Activated gamma-delta T cell treated with anti-CD3 and anti-CD28 coated beads, Interleukin-2, amount 50 U/mL, for 16 hours (primary cell): ENCODE measurements at regions not wholly inside any gene's neighbourhood (a gene's known extent, or its start where the extent isn't known, plus 50 kb on each side); places are given as distances from the start of the nearest gene placed in this dataset.

Experiments used
- DNase-seq: peaks from one replicate; pipeline ENCODE4 v3.0.0-alpha.2; 2020; ENCODE audit warnings: low read depth

GRCh38 chr12:60872850-60873713 is 1277.3 kb downstream of the SLC16A7 start:
- DNase-seq, result no peak

- no peak for DNase-seq
These were observed 1278.3 kb downstream of the SLC16A7 start for GRCh38 chr12:60874091-60874490.

DNA sequence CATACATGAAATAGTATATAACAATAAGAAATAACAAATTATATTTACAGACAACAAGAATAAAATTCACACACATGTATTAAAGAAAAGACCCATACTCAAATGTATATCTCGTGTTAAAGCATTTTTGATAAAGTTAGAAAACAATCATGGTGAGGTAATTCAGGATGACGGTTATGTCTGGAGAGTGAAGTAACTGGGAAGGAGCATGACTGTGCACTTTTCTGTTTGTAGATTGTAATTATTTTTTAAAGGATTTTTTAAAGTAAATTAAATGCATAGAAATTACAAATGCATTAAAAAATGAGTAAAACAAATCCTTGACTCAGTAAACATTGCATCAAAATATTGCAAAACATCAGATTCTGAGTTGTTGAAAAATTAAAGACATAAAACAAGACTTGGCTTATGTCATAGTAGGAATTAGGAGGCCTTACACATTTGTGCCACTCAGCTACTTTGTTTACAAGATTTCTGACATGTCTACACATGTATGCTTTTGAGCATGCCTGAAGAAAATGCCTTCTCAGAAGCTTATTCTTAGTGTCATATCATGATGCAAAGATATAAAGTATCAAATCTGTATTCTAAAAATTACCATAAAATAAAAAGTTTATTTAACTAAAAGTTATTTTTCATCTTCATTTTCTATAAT is 1325.1 kb downstream of the SLC16A7 start:
- no peak for DNase-seq

GRCh38 chr12:60921541-60921940 is 1325.7 kb downstream of the SLC16A7 start:
- no peak for DNase-seq

GRCh38 chr12:60926256-60926655 is 1330.4 kb downstream of the SLC16A7 start:
- no peak for DNase-seq

DNA sequence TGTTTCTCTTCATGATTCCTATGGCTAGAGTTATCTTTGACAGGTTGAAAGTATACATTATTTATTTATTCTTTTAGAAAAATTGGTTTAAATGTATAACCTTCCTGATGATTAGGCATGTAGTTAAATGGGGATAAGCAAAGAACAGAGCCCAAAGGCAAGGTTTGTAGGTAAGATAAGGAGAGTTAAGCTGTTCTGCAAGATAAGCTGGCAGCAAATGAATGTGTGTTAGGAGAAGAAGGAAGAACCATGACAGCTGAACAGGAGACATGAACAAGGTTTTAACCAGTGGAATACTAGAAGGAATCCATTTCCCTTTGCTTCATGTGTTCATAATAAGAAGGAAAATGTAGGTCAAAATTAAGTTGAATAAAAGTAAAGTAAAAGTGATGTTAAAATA is 1330.1 kb upstream of the USP15 start:
- DNase-seq, result no peak

DNA sequence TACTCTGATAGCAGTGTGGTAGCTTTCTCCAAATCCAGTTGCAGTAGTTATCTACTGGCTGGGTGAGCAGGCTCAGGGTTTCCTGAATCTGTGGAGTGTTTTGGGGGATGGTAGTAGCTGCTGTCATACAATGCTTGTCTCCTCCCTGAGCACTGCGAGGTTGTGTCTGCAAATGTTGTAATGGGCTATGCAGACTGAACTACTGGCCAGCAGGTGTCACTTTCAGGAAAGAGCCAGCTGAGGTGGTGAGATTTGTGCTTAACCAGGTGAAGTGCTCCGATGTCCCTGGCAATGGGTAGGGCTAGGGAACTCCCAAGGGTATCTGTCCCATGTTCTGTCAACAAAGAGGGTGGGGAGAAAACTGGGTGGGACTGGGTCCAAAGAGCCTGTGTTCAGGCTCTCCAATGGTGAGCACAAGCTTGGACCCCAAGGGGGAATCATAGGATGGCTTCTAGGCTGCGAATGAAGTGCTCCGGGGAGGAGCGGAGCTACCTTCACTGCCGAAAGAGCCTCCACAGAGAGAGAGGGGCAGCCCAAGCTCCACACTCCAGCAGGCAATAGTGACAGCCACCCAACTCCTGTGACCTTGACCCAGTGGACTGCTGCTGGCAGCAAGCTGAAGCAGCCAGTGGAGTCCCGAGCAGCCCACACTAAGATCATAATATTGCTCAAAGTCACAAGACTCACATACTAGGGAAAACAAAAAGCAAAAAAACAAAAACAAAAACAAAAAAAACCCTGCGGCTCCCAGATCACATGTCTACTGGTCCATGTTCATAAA is 1324.0 kb upstream of the USP15 start:
- DNase-seq, result no peak

GRCh38 chr12:60947533-60947932 is 1312.7 kb upstream of the USP15 start:
- DNase-seq, result no peak

DNA sequence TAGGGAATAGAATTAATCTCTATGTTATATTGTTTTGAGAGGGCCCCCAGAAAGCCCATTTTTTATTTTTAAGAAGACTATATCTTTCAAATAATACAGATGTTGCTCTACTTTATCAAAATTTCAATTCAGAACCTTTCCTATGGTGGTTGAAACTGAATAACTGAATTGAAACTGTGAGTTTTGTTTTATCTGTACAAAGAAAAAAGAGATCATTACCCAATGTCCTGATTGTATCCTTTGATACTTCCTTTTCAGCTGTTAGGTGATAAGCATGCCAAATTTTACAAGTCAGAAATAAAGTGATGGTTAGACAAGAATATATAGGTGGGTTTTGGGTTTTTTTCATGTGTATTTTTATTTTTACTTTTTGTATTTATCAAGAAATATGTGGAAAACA is 1293.1 kb upstream of the USP15 start:
- no peak for DNase-seq

- DNase-seq, result no peak
These were observed 1282.2 kb upstream of the USP15 start for GRCh38 chr12:60977966-60978365.

- no peak for DNase-seq
These were observed 1279.6 kb upstream of the USP15 start for GRCh38 chr12:60980558-60980957.

GRCh38 chr12:60981473-60981872 is 1278.7 kb upstream of the USP15 start:
- DNase-seq, result no peak

DNA sequence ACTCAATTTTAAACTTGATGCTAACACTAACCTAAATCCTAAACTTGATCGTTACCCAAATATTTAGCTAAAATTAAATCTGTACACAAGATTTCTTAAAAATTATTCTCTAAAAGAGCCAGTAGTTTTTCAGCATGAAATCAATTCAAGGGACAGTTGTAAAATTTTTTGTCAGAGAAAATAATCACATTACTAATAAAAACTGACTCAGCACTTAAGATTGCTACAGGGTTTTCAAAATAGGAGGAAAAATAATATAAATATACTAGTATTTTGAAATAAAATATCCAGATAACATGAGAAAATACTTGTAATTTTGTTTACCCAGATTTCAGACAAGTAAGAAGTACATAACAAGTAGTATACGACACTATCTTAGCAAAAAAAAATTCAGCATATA is 1268.1 kb upstream of the USP15 start:
- DNase-seq, result no peak

- no peak for DNase-seq
These were observed 1264.9 kb upstream of the USP15 start for GRCh38 chr12:60995256-60995825.

GRCh38 chr12:60997869-60998378 is 1262.3 kb upstream of the USP15 start:
- no peak for DNase-seq

DNA sequence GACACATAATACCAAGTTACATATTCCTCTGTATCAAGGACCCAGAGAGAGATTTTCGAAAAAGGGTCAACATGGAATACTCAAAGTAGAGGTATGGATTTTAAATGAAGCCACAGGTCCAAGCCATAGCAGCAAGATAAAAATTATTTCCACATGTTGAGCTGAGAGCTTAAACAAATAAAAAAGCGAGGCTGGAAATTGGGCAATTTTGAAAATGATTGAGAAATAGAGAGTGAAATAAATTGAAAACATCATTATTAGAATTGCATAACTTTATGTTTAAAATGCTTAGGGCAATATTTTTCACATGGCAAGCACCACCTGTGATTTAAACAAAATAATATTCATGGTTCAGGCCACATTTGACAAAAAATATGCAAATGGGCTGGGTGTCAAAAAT is 1251.0 kb upstream of the USP15 start:
- DNase-seq, result no peak

- DNase-seq, result no peak
These were observed 1248.3 kb upstream of the USP15 start for GRCh38 chr12:61011767-61012423.

DNA sequence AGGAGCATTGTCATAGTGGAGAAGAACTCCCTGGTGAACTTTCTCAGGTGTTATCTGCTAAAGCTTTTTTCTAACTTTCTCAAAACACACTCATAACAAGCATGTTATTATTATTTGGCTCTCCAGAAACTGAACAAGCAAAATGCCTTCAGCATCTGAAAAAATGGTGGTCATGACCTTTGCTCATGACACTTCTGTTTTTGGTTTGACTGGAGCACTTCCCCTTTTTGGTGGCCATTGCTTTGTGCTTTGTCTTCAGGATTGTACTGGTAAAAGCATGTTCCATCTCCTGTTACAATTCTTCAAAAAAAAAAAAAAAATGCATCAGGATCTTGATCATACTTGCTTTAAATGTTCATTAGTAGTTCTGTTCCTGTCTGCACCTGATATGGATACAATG is 1241.6 kb upstream of the USP15 start:
- DNase-seq, result no peak

- DNase-seq, result no peak
These were observed 1237.0 kb upstream of the USP15 start for GRCh38 chr12:61023231-61023630.

- no peak for DNase-seq
These were observed 1230.7 kb upstream of the USP15 start for GRCh38 chr12:61029516-61029915.

GRCh38 chr12:61037792-61038191 is 1222.4 kb upstream of the USP15 start:
- DNase-seq, result no peak

- DNase-seq, result no peak
These were observed 1216.4 kb upstream of the USP15 start for GRCh38 chr12:61043838-61044237.
